HK-2 (cell line): ENCODE measurements at regions not wholly inside any gene's neighbourhood (a gene's known extent, or its start where the extent isn't known, plus 50 kb on each side); places are given as distances from the start of the nearest gene placed in this dataset.

ENCODE experiments used
- DNase-seq: peaks from one replicate; pipeline ENCODE4 v3.0.0-alpha.2; 2018; ENCODE audit not compliant: unreplicated experiment

DNA sequence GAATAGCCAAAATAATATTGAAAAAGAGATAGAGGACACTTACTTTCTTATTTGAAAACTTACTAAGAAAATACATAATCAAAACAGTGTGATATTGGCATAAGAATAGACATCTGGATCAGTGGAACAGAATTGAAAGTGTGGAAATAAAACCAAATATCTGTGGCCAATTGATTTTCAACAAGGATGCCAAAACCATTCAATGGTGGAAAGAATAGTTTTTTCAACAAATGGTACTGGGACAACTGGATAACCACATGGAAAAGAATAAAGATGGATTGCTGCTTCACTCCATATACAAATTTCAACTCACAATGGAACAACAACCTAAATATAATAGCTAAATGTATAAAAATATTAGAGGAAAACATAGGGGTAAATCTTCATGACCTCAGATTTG, 152.5 kb upstream of the GPR149 start:
- no peak for DNase-seq

DNA sequence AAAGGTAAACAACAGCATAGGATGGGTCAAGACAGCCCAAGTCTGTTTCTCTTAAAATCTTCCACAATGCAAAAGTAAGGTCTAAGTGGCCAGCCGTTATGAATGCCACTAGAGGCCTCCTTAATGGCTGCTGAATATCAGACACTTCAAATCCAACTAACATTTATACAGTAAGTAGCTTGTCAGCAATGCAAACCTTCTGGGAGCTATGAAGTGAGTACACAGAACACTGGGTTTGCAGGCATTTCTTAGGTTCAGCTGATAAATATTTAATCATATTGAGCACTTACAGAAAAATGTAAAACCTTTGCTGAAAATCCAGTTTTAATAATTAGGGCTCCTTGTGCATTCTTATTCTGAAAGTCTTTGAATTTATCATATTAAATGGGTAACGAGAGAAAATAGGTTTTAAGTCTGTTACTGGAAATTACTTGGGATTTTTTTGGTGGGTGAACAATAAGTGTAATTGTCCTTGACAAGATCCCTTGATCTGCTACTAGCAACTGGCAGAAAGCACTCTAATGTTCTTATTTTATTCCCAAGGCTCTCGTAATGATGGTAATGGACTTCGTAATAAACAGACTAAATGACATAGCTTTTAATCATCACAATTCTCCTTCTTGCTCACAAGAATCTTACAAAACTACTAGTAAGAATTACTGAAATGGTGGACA, 141.7 kb upstream of the GPR149 start:
- DNase-seq, result no peak

- DNase-seq, result no peak
Measured at GRCh38 chr3:154568064-154568463, 138.1 kb upstream of the GPR149 start.

GRCh38 chr3:154559623-154560022, 129.6 kb upstream of the GPR149 start:
- no peak for DNase-seq

DNA sequence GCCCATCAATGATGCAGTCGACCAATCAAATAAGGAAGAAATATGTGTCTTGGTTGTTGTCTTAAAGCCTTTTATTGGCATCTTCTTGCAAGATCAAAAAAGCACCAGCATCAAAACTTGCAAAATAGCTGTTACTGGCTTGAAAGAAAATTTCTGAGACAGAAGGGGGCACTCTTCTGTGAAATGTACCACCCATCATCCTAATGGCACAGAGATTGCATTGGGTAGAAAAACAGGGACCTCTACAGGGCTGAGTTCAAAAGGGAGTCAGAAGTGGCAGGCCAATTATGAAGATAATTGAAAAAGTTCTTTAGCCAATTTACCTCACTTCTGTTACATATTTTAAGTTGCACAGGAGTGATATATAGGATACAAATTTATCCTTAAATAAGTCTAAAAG, 122.3 kb upstream of the GPR149 start:
- DNase-seq, result no peak

GRCh38 chr3:154549391-154549790, 119.4 kb upstream of the GPR149 start:
- DNase-seq, result no peak

- no peak for DNase-seq
Measured at GRCh38 chr3:154548341-154548740, 118.4 kb upstream of the GPR149 start.

- no peak for DNase-seq
Measured at GRCh38 chr3:154542837-154543236, 112.8 kb upstream of the GPR149 start.

- no peak for DNase-seq
Measured at GRCh38 chr3:154540950-154541604, 111.1 kb upstream of the GPR149 start.

GRCh38 chr3:154538566-154539360, 108.8 kb upstream of the GPR149 start:
- DNase-seq, result no peak

- DNase-seq, result no peak
Measured at GRCh38 chr3:154536751-154537150, 106.8 kb upstream of the GPR149 start.

GRCh38 chr3:154522036-154522602, 92.1 kb upstream of the GPR149 start:
- DNase-seq, result no peak

DNA sequence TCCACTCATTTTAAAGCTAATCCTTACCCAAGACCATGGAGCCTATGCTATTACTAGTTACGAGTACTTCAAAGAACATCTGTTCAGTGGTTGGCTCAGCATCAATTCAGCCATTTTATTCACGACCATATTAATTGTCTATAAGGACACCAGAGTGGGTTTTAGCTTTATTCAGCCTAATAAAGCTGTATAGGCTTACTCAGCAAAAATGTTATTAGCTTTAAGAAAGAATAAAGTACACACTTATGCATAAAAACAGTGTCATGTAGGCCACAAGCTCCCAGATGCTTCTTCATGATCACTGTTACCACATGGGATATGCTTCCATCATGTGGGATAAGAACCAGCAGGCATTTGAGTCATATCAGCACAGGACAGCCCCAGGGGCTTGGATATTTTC, 87.4 kb upstream of the GPR149 start:
- no peak for DNase-seq

DNA sequence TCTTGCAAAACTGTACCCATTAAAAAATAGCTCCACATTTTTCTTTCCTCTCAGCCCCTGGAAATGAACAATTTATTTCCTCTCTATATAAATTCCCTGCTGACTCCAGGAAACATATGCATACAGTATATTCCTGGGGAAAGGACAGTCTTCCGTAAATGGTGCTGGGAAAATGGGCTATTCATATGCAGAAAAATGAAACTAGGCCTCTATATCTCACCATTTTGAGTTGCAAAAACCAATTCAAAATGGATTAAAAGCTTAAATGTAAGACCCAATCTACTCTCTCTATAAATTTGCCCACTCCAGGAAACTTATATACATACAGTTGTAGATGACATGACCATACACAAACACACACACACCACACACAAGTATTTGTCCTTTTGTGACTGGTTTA, 85.9 kb upstream of the GPR149 start:
- no peak for DNase-seq

- DNase-seq, result no peak
Measured at GRCh38 chr3:154510780-154511179, 80.8 kb upstream of the GPR149 start.

GRCh38 chr3:154507727-154508126, 77.7 kb upstream of the GPR149 start:
- no peak for DNase-seq

GRCh38 chr3:154496978-154497377, 67.0 kb upstream of the GPR149 start:
- DNase-seq, result no peak

DNA sequence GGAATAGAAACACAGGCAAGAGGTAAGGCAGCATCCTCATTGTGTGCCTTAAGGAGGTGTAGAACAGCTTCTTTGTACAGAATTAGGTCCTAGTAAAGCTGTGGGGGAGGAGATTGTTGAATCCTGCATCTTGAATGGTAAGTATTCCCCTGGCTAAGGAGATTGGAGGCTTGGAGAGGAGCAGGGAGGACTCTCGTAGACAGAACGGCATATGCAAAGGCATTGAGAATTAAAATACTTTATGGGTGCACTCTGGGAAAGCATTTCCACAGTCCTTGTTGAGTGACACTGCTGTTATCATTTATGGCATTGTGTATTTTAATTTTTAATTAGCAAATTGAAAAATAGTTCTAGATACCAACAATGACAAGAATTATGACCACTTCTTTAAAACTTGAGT, 66.5 kb upstream of the GPR149 start:
- no peak for DNase-seq

GRCh38 chr3:154486949-154487348, 57.0 kb upstream of the GPR149 start:
- no peak for DNase-seq

- no peak for DNase-seq
Measured at GRCh38 chr3:154482507-154482906, 52.5 kb upstream of the GPR149 start.

GRCh38 chr3:154480033-154480432, 50.0 kb upstream of the GPR149 start:
- no peak for DNase-seq
